Esophagus muscularis mucosa (tissue), 3 donors: ENCODE measurements at regions not wholly inside any gene's neighbourhood (a gene's known extent, or its start where the extent isn't known, plus 50 kb on each side); places are given as distances from the start of the nearest gene placed in this dataset.

Experiments
- POLR2AphosphoS5 ChIP-seq, 2 donors: sonication (generic); formaldehyde crosslinking; IDR thresholded peaks; one replicate each; pipeline ENCODE4 v1.6.1; 2017; ENCODE audit warnings: antibody characterized with exemption in 2 of 2
- TF ChIP-seq, protein P1 (sequence below), 3 experiments: fragments of 200-600 bp in 2 of 3; fragments of 450-650 bp in 1 of 3; sonication (generic) in 2 of 3; IDR thresholded peaks; one replicate each; pipeline ENCODE4 v1.5.1; 2017 to 2019; ENCODE audit warnings: antibody characterized with exemption in 3 of 3, mild to moderate bottlenecking in 2 of 3, moderate library complexity in 1 of 3

DNA sequence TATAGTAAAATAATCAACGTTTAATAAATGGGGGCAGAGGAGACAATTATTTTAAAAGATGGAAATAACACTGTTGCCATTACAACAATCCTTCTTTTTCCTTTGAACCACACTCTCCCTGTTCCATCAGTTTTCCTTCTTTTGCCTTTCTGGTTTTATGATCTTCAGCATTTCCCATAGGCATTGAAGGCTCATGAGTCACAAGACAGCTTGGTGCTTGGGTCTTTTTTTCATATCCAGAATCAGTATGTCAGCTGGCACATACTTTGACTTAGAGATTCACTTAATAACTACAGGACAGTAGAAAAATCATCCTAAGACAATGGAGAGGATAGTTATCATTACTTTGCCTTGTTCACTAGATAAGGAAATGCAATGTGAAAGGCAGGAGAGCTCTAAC, 521.6 kb upstream of the TSPY4 start:
- TF ChIP-seq, protein P1, sequence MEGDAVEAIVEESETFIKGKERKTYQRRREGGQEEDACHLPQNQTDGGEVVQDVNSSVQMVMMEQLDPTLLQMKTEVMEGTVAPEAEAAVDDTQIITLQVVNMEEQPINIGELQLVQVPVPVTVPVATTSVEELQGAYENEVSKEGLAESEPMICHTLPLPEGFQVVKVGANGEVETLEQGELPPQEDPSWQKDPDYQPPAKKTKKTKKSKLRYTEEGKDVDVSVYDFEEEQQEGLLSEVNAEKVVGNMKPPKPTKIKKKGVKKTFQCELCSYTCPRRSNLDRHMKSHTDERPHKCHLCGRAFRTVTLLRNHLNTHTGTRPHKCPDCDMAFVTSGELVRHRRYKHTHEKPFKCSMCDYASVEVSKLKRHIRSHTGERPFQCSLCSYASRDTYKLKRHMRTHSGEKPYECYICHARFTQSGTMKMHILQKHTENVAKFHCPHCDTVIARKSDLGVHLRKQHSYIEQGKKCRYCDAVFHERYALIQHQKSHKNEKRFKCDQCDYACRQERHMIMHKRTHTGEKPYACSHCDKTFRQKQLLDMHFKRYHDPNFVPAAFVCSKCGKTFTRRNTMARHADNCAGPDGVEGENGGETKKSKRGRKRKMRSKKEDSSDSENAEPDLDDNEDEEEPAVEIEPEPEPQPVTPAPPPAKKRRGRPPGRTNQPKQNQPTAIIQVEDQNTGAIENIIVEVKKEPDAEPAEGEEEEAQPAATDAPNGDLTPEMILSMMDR (IDR thresholded peaks at IDR 0.05): no peak
- TF ChIP-seq POLR2AphosphoS5 (IDR thresholded peaks at IDR 0.05): no peak
